CD4-positive, alpha-beta T cell treated with Interleukin-10 for 1 hour (primary cell): ENCODE measurements at regions not wholly inside any gene's neighbourhood (a gene's known extent, or its start where the extent isn't known, plus 50 kb on each side); places are given as distances from the start of the nearest gene placed in this dataset.

ENCODE experiments used
- DNase-seq: peaks from one replicate; pipeline ENCODE4 v3.0.0-alpha.2; 2020

DNA sequence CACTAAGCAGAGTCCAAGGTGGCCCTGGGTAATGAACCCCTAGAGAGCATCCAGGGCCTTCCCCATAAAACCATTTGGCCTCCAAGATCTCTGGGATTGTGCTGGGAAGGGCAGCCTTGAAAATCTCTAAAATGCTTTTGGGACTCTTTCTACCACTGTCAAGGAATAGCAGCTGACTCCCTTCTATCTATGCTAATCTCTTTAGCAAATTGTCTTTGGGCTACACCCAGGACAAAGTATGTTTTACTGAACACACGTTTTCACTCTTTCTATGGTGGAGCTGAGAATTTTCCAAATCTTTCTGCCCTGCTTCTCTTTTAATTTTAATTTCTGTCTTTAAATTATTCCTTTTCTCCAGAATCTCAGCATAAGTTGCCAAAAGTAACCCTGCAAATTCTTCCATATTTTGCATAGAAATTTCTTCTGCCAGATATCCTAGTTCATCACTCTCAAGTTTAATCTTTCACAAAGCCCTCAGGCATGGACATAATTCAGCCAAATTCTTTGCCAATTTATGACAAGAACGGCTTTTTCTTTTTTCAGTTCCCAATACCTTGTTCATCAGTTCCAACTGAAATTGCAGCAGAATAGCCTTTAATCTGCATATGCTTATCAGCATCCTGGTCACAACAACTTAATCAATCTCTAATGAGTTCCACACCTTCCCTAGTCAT, 687.0 kb upstream of the ADGRL4 start:
- DNase-seq, result no peak

DNA sequence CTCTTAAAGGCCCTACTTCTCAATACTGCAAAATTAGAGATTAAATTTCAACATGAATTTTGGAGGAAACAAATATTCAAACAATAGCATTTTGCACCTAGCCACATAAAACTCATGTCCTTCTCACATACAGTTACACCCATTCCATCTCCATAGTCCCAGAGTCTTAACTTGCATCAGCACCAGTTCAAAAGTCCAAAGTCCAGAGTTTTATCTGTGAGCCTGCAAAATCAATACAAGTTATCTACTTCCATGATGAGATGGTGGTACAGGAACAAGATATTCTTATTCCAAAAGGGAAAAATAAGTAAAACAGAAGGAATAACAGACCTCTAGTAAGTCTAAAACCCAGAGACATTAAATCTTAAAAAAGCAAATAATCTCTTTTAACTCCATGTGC, 686.0 kb upstream of the ADGRL4 start:
- no peak for DNase-seq

GRCh38 chr1:79688932-79689331, 682.4 kb upstream of the ADGRL4 start:
- no peak for DNase-seq

DNA sequence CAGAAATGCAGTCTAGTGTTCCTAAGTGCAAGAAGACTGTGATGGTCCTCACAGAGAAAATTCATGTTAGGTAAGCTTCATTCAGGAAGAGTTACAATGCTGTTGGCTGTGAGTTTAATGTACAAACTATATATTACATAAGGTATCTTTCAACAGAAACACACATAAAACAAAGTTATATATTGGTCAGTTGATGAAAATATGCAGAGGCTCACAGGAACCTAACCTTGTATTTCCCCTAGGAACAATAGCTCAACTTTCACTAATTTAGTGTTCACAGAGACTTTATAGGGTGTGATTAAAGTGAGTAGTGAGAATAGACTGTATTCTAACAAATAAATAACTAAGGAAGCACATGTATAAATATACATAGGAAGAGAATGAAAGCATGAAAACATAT, 676.9 kb upstream of the ADGRL4 start:
- no peak for DNase-seq

DNA sequence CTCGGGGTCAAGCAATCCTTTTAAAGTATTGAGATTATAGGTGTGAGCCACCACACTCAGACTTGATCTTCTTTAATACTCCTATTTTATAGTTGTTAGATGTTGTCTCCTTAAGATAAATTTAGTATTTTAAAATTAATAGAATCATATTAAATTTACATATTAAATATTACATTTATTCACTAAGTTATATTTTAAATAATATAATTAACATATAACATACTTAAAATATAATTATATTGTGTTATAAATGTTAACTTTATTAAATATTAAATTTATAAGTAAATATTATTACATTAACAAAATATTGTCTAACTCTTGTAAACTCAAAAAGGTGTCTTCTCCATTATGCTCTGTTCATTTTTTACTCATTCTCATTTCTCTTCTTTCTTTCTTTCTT, 675.9 kb upstream of the ADGRL4 start:
- no peak for DNase-seq

DNA sequence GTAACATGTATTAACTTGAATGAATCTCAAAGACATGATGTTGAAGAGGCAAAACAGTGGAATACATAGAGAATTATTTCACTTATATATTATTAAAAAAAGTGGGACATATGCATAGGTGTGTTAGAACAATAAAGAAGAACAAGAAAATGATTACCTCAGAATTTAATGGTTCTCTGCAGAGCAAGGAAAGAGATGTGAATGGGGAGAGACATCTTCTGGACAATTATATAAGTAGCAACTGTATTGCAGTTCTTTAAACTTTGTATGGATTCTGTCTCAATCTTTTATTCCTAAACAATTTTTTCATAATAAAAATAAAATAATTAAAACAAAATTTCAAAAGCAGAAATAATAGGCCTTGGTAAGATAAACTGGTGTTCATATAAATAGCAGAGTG, 674.9 kb upstream of the ADGRL4 start:
- no peak for DNase-seq

DNA sequence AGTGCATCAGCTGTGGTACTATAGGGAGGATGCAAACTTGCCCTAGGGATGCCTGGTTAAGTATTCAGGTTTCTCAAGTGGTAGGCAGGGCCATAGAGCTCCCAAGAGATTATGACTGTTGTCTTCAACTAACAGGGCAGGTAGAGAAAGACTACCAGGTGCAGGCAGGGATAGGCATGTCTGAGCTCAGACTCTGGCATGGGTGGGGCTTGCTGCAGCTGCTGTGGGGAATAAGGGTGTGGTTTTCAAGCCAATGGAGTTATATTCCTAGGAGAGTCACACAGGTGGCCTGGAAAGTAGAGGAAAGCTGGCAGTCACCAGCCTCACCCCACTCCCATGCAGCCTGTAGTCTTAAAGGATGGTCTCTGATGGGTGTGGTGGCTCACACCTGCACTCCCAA, 673.4 kb upstream of the ADGRL4 start:
- no peak for DNase-seq

DNA sequence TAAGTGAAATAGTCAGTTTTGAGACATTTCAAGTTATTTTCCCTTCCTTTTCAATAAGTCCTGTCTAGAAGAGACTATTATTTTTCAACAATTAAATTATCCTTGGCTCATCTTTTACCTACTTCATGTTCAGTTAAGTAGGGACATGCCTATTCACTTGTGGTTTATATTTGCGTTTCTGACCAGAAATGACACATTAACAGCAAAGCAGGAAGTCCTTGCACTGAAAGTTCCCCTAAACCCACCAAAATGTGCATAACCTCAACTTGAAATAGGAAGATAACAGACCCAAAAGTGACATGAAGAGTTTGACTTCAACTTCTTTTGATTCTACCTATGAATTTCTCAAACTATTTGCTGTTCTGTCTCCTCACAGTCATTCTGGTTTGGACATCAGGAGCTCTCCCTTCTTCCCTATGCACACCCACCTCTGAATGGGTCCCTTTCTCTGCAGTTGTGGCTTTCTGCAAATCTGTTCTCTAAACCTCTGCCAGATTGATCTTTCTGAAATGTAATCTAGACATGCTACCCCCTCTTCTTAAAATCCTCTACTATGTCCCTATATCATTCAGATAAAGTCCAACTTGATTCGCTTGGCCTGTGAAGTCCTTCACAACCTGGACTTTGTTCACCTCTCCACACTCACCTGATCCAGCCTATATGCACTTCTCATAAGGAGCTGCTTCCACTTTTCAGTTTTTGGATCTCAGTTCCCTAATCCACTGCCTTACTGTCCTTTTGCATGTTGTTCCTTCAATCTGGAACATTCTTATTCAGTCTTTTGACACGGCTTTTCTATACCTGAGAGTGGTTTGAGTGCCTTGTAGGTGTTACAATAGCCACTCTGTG, 661.5 kb upstream of the ADGRL4 start:
- DNase-seq, result no peak

DNA sequence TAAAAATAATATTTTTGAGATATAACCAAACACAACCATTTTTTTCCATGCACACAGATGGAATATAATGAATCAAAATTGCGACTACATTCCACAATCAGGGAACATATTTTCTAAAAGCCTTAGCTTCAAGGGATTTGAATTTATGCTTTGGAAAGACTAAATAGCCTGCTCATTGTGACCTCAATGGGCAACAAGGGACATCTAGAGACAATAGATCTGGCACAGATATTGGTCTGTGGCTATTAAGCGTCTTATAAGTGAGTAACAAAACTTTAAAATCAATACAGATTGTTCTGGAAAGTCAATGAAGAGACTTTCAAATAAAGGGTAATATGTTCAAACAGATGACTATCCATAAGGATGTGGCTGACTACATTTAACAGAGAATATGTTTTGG, 660.6 kb upstream of the ADGRL4 start:
- DNase-seq, result no peak

- DNase-seq, result no peak
These were observed 657.4 kb upstream of the ADGRL4 start for GRCh38 chr1:79663916-79664315.

- no peak for DNase-seq
These were observed 656.1 kb upstream of the ADGRL4 start for GRCh38 chr1:79662596-79662995.

DNA sequence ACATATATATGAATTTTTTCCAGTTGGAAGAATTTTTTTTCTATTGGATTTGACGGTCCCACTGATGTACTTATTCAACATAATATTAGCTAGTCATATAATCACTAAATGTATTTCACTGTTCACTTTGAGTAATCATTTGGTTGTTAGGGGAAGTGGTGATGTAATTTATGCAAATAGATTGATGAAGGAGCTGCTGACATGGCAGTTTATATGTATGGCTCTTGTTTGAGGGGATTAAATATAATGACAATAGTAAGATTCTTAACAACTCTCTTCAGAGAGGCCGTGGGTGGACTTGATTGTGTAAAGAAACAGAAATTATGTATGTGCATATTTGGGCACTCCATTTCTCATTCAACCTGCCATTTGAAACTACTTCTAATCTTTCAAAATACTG, 653.6 kb upstream of the ADGRL4 start:
- DNase-seq, result no peak

GRCh38 chr1:79657951-79658658, 651.6 kb upstream of the ADGRL4 start:
- no peak for DNase-seq

- DNase-seq, result no peak
These were observed 649.3 kb upstream of the ADGRL4 start for GRCh38 chr1:79655876-79656275.

DNA sequence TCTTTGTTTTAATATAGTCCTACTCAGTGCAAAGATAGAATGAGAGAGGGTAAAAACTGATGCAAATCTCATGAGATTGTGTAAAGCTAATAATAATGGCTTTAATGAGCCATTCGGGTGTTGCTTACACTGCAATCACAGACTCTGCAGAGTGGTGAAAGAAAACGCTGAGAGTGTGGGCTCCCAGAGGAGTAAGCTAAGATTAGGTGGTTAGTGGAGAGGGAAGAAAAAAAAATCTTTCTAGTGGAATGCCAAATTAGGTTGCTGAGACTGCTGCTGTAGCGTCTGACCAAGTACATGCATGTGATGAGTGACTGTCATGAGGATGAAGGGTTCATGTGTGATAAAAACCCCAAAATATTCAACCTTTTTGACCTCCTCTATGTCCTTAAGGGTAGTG, 645.9 kb upstream of the ADGRL4 start:
- DNase-seq, result no peak

DNA sequence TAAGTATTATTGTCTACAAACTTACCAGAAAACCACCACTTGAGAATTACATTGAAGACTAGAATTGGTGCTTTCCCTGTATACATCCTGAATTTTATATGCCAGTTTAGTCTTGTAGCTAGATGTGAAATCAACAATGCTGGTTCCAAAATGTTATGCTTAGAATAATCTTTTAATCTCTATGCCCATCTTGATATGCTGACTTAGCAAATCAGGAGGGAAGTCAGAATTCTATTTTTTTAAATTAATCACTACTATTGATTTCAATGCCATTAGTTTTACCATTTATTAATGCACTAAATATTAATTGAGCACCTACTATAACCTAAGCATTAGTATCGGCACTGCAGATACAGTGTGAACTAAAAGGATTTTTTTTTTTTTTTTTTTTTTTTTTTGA, 641.6 kb upstream of the ADGRL4 start:
- DNase-seq, result no peak

- DNase-seq, result no peak
These were observed 640.4 kb upstream of the ADGRL4 start for GRCh38 chr1:79646880-79647279.

DNA sequence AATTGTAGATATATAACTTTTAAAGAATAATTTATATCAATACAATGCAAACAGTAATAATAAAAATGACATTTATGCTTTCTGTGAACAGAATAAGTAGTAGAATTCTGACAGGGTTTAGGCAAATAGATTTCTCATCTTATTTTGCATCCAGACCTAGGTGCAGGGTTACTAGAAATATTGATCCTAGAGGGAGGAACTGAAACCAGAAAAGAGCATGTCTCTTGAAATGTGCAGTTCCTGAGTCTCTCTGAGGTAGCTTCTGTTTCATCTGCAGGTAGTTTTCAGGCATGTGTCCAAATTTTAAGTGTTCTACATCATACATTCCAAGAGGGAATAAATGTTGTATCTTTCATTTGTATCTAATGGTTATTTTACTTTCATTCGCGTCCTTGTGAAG, 631.9 kb upstream of the ADGRL4 start:
- DNase-seq, result no peak

- no peak for DNase-seq
These were observed 626.9 kb upstream of the ADGRL4 start for GRCh38 chr1:79633456-79633855.

DNA sequence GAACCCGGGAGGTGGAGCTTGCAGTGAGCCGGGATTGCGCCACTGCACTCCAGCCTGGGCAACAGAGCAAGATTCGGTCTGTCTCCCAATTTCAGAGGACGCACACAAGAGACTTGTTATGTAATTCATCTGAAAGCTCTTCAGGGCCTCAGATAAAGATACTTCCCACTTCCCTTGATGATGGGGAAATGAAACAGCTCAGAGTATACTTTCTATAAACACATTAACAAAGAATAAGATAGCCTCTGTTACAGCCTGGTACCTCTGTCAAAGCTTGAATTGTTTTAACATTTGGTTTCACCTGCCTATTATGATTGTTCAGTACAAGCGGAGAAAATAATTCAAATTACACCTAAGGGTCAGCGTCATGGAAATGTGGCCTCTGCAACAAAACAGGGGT, 622.9 kb upstream of the ADGRL4 start:
- no peak for DNase-seq

GRCh38 chr1:79617777-79618176, 611.2 kb upstream of the ADGRL4 start:
- DNase-seq, result no peak

DNA sequence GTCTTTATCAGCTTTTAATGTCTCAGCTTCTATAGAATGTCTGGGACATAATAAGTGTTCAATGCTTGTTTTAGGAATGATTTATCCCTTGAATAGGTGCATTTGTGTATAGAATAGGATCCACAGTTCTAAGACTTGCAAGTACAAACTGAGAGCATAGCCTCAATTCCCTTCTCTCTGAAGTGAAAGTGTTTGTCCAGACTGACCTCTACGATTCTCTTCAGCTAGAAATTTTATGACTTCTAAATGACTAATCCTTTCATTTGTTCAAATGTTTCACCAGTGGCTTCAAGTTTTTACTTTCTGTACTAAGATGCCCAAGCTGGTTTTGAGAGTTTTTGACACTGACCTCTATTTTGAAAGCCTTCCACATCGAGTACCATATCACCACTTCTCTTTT, 608.2 kb upstream of the ADGRL4 start:
- DNase-seq, result no peak

DNA sequence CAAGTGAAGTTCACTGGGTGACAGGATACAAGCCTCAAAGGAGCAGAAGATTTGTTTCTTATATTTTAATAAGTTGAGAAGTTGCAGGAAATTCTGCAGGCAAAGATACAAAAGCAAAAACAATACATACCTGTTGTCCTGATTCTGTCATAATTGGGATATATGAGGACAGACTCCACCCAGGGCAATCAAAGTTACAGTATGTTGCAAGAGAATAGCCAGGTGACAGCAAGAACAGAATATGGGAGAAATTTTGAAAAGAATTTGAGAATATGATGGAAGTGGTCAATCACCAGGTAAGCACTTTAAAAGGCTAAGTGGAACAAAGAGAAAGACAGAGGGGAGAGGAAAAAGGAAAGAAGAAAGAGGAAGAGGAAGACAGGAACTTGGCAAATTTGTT, 607.6 kb upstream of the ADGRL4 start:
- DNase-seq, result no peak

DNA sequence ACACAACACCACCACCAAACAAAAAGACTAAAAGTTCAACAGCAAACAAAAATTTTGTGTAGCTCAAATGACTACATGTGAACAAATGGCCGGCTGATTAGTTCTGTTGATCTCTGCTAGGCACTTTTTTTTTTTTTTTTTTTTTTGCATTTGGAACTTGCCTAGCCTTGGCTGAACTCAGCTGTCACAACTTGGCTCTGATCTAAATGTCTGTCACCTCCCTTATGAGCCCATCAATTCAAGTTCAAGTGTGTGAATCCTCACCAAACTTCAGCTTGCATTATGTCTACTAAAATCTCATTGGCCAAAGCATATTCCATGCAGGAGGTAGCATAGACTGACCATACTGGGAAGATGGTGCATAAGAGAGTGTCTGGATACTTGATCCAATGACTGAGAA, 606.5 kb upstream of the ADGRL4 start:
- no peak for DNase-seq
